Lower lobe of right lung (tissue), 2 donors: ENCODE measurements at regions not wholly inside any gene's neighbourhood (a gene's known extent, or its start where the extent isn't known, plus 50 kb on each side); places are given as distances from the start of the nearest gene placed in this dataset.
A peak's percentile ranks its signal among the peaks of the same experiment; 100 is the strongest.

Source experiments
- ATAC-seq, 2 donors: fragments of 200-7000 bp; cut with Tn5 transposase; one replicate each; pipeline ENCODE4 v1.9.1; 2020 to 2022; ENCODE audit warnings: mild to moderate bottlenecking in 2 of 2, moderate library complexity in 2 of 2
- DNase-seq: peaks from one replicate; pipeline ENCODE4 v3.0.0-alpha.2; 2020
- H3K27ac ChIP-seq: fragments of 200-600 bp; one replicate; pipeline ENCODE4 v1.8.0; 2022
- H3K27me3 ChIP-seq: fragments of 200-600 bp; one replicate; pipeline ENCODE4 v1.8.0; 2022; ENCODE audit warnings: low read depth
- H3K36me3 ChIP-seq: fragments of 200-600 bp; one replicate; pipeline ENCODE4 v1.8.0; 2022; ENCODE audit warnings: mild to moderate bottlenecking
- H3K4me1 ChIP-seq: fragments of 200-600 bp; one replicate; pipeline ENCODE4 v1.8.0; 2022
- H3K4me3 ChIP-seq: fragments of 200-600 bp; one replicate; pipeline ENCODE4 v1.8.0; 2022; ENCODE audit warnings: mild to moderate bottlenecking
- H3K9me3 ChIP-seq: fragments of 200-600 bp; one replicate; pipeline ENCODE4 v1.8.0; 2022
- intact Hi-C: fragments of 100-400 bp; cut with DNase I; formaldehyde crosslinking; loops from one replicate; pipeline ENCODE4 v1.11.0; 2022
- TF ChIP-seq, protein P1 (sequence below): fragments of 200-600 bp; IDR thresholded peaks from one replicate; pipeline ENCODE4 v1.8.0; 2022; ENCODE audit warnings: antibody characterized with exemption, mild to moderate bottlenecking
- donor health status: DM: no; HTN: yes; CAD: no; lungs with severe emphysema.

DNA sequence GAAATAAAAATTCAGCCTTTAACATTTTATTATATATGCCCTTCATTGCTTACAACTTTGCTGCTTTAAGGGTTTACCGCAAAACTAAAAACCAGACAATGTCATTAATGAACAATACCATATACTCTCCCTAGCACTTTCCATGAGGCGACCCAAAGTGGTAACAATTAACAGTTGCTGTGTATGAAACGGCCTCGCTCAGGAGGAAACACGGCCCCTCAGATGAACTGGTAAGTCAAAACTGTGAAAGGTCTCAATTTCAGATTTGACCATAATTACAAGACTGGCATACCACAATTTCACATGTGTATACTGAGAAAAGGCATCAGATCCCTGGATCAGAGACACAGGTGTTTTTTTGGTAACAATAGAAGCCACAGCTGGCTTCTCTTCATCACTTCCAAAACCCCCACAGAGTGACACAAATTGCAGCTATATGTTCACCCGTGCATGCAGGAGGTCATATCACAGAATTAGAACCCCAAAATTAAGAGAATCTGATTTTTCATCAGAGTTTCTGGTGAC is 611.9 kb upstream of the ADAMTS5 start:
- no peaks in the 10 kb centered on the region for H3K36me3 ChIP-seq
- no peaks in the 10 kb centered on the region for H3K27me3 ChIP-seq
- no peaks in the 10 kb centered on the region for H3K4me1 ChIP-seq
- ATAC-seq (no peak), DNase-seq (no peak)
- no peak overlapping the region for H3K27ac ChIP-seq
- intact Hi-C loops = no loop called here
- no peaks in the 10 kb centered on the region for H3K9me3 ChIP-seq
- H3K4me3 ChIP-seq = no peak overlapping the region
- TF ChIP-seq, protein P1, sequence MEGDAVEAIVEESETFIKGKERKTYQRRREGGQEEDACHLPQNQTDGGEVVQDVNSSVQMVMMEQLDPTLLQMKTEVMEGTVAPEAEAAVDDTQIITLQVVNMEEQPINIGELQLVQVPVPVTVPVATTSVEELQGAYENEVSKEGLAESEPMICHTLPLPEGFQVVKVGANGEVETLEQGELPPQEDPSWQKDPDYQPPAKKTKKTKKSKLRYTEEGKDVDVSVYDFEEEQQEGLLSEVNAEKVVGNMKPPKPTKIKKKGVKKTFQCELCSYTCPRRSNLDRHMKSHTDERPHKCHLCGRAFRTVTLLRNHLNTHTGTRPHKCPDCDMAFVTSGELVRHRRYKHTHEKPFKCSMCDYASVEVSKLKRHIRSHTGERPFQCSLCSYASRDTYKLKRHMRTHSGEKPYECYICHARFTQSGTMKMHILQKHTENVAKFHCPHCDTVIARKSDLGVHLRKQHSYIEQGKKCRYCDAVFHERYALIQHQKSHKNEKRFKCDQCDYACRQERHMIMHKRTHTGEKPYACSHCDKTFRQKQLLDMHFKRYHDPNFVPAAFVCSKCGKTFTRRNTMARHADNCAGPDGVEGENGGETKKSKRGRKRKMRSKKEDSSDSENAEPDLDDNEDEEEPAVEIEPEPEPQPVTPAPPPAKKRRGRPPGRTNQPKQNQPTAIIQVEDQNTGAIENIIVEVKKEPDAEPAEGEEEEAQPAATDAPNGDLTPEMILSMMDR = no peak

DNA sequence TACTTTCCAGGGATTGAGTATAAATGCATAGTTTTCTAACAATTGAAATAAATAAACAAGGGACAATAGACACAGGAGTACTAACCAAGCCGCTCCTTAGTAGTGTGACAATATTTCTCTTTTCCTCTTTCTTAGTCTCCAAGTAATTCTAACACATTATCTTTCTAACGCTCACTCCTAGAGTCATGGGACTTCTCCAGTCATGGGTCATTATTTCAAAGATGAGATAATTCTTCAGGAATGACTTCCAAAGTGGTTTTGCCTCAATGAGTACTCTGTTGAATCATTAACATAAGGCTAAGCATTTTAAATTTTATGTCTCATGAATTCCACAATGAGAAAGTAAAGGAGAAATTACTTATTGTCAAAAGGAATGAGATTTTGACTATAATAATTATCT is 605.8 kb upstream of the ADAMTS5 start:
- TF ChIP-seq, protein P1 = no peak
- intact Hi-C loops = no loop called here
- Histone ChIP-seq H3K27me3 (no peaks in the 10 kb centered on the region), H3K27ac (no peak overlapping the region), H3K4me3 (no peak overlapping the region), H3K9me3 (no peaks in the 10 kb centered on the region), H3K4me1 (no peaks in the 10 kb centered on the region), H3K36me3 (no peaks in the 10 kb centered on the region)
- DNase-seq (no peak), ATAC-seq (no peak)

DNA sequence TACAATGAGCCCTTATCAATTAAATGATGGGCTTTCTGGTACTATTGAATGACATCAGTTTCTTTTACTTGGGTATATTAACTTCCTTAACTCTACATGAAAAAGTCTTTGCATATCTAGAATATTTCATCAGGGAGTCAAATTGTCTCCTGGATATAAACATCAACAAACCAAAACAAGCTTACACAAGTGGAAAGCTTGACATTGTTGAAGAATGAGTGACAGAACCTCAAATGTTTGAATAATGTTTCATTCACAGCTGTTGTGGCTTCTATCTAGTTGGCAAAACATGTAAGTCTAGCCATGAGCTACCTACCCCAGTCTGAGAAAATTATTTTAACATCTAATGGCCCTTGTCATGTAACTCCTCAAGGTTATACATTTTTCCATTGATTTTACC is 604.8 kb upstream of the ADAMTS5 start:
- DNase-seq (no peak), ATAC-seq (peak in 1 of 2 donors; percentile 42)
- TF ChIP-seq, protein P1 = no peak
- H3K4me3 ChIP-seq = no peak overlapping the region
- no peaks in the 10 kb centered on the region for H3K27me3 ChIP-seq
- H3K27ac ChIP-seq = no peak overlapping the region
- no peaks in the 10 kb centered on the region for H3K9me3 ChIP-seq
- intact Hi-C loops = no loop called here
- H3K36me3 ChIP-seq = no peaks in the 10 kb centered on the region
- no peaks in the 10 kb centered on the region for H3K4me1 ChIP-seq

DNA sequence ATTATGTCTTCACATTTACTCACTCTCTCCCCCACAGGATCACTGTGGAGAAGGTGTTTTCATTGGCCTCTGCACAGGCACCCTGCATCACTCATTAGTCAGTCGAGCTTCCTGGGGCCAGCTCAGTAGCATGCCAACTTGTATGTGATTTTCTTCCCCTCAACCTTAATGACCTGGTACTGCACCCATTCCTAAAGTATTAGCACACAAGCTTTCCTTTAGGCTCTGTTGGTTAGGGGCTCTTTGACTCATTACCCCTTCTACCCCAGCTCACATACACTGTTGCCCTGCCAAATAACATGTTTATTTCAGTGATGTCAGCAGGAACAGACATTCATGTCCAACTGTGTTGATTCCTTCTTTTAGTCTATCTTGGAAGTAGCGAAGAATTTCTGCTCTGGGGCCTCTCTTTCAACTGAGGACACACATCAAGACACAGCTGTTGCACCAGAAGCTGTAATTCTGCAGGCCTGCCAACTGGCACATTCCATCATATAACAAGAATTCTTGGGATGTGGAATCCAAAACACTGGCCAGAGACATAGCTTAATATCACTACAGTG is 603.5 kb upstream of the ADAMTS5 start:
- peak overlapping the region; percentile 43 for H3K27ac ChIP-seq
- TF ChIP-seq, protein P1 = no peak
- no peak overlapping the region for H3K4me3 ChIP-seq
- no peaks in the 10 kb centered on the region for H3K9me3 ChIP-seq
- DNase-seq = peak; percentile 45
- intact Hi-C loops = no loop called here
- peak; percentile 62 to 65 for ATAC-seq
- H3K4me1 ChIP-seq = no peaks in the 10 kb centered on the region
- H3K36me3 ChIP-seq = no peaks in the 10 kb centered on the region
- H3K27me3 ChIP-seq = no peaks in the 10 kb centered on the region

DNA sequence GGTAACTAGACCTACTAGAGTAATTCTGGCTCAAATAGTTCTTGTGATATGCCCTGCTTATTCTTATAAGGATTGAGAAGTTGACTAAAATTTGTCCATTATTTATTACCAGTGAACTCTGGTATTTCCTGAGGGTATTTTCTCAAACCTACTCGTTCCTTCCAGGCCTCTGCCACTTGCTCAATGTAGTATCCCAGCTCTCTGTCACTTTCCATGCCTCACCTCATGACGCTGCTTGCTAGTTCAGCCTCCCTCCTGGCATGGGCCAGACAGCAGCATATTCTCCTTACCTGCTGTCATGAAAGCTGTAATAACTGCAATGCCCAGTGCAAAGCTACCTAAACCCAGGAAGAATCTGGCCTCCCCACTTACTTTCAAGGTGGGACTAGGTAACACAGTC is 602.9 kb upstream of the ADAMTS5 start:
- intact Hi-C loops = no loop called here
- TF ChIP-seq, protein P1 = no peak

More for the DNA sequence above, 602.9 kb upstream of the ADAMTS5 start:
- Histone ChIP-seq H3K27me3 (no peaks in the 10 kb centered on the region), H3K9me3 (no peaks in the 10 kb centered on the region), H3K4me3 (no peak overlapping the region), H3K4me1 (no peaks in the 10 kb centered on the region), H3K27ac (peak overlapping the region; percentile 43), H3K36me3 (no peaks in the 10 kb centered on the region)
- peak in 1 of 2 donors; percentile 9 for ATAC-seq
- DNase-seq = no peak
